ENCODE measurements at regions not wholly inside any gene's neighbourhood (a gene's known extent, or its start where the extent isn't known, plus 50 kb on each side); places are given as distances from the start of the nearest gene placed in this dataset.

GRCh38 chr20:5397393-5397792 lies 80.6 kb upstream of the PROKR2 start:
- dilution Hi-C loops (cut with MboI; ENCODE audit: extremely low pct_ligation_motif_present, low sequenced_read_pairs) = no loop called here
- no peak overlapping the region for H3K9ac ChIP-seq (replicated peaks; ENCODE audit: extremely low read depth, insufficient read depth, low read length)
- no TSS peak for BruUV-seq (replicated peaks)
- no peaks in the 10 kb centered on the region for H3K4me1 ChIP-seq (ENCODE audit: control insufficient read depth, extremely low read depth, insufficient read depth, low read length)
- H3K9me3 ChIP-seq (replicated peaks; ENCODE audit: control insufficient read depth, insufficient read depth, low read length) = no peaks in the 10 kb centered on the region
- no peaks in the 10 kb centered on the region for H4K20me1 ChIP-seq (replicated peaks; ENCODE audit: control insufficient read depth, extremely low read depth, insufficient read depth, low read length)
- H3K9me1 ChIP-seq (replicated peaks; ENCODE audit: control insufficient read depth, extremely low read depth, insufficient read depth, low read length) = no peaks in the 10 kb centered on the region
- no peak for FAIRE-seq
- no peak overlapping the region for H3K4me2 ChIP-seq (ENCODE audit: insufficient read depth, low read length)
- intact Hi-C loops (cut with micrococcal nuclease) = loop anchor here (10.0 kb wide), 1 partner anchor 53 kb away; no protein-coding TSS in a partner anchor
- no peak for DNase-seq (ENCODE audit: low read depth, low spot score)
- H3K4me3 ChIP-seq (replicated peaks in 1 of 3; ENCODE audit: insufficient read depth in 1 of 3, low read depth in 1 of 3, low read length in 3 of 3) = no peak overlapping the region
- H3K36me3 ChIP-seq (ENCODE audit: control insufficient read depth in 2 of 2, extremely low read depth in 1 of 2, insufficient read depth in 2 of 2, low read length in 2 of 2) = no peaks in the 10 kb centered on the region
- TF ChIP-seq JUN (IDR thresholded peaks at IDR 0.05; ENCODE audit: borderline replicate concordance, insufficient read depth, insufficient read length, low read depth) = no peak
- TF ChIP-seq POLR2AphosphoS5 (IDR thresholded peaks at IDR 0.05; ENCODE audit: insufficient read depth, low read depth, low read length) = no peak
- no peak for TF ChIP-seq GATA2 (IDR thresholded peaks at IDR 0.05; ENCODE audit: insufficient read depth, insufficient read length, low read depth, low read length)
- no peak for TF ChIP-seq MAX (IDR thresholded peaks at IDR 0.05; ENCODE audit: insufficient read depth, insufficient read length)
- TF ChIP-seq POLR2A (IDR thresholded peaks at IDR 0.05; ENCODE audit: low read depth, low read length) = no peak
- no peak for TF ChIP-seq FOS (IDR thresholded peaks at IDR 0.05; ENCODE audit: borderline replicate concordance, insufficient read depth, low read length)
- TF ChIP-seq MYC (IDR thresholded peaks at IDR 0.05; ENCODE audit: low read depth, low read length) = no peak
- CTCF ChIA-PET = no interaction called here
- no peak overlapping the region for H2AFZ ChIP-seq (ENCODE audit: low read depth, low read length)
- no peaks in the 10 kb centered on the region for H3K27me3 ChIP-seq (ENCODE audit: control insufficient read depth in 2 of 2, insufficient read depth in 2 of 2, low read length in 2 of 2)
- no peak overlapping the region for H3K27ac ChIP-seq (ENCODE audit: insufficient read depth, low read depth, low read length)
- POLR2A ChIA-PET = no interaction called here
- no peaks in the 10 kb centered on the region for H3K79me2 ChIP-seq (ENCODE audit: control insufficient read depth, insufficient read depth, low read length)

GRCh38 chr20:5395932-5396727 lies 79.4 kb upstream of the PROKR2 start:
- Histone ChIP-seq H3K4me3 (replicated peaks in 1 of 3; ENCODE audit: insufficient read depth in 1 of 3, low read depth in 1 of 3, low read length in 3 of 3) (no peak overlapping the region), H4K20me1 (replicated peaks; ENCODE audit: control insufficient read depth, extremely low read depth, insufficient read depth, low read length) (no peaks in the 10 kb centered on the region), H3K27me3 (ENCODE audit: control insufficient read depth in 2 of 2, insufficient read depth in 2 of 2, low read length in 2 of 2) (peaks cover under 1 to 2% of the 10 kb centered on the region in 2 experiments), H3K79me2 (ENCODE audit: control insufficient read depth, insufficient read depth, low read length) (no peaks in the 10 kb centered on the region), H3K9me1 (replicated peaks; ENCODE audit: control insufficient read depth, extremely low read depth, insufficient read depth, low read length) (no peaks in the 10 kb centered on the region), H3K9ac (replicated peaks; ENCODE audit: extremely low read depth, insufficient read depth, low read length) (no peak overlapping the region), H2AFZ (ENCODE audit: low read depth, low read length) (no peak overlapping the region), H3K4me1 (ENCODE audit: control insufficient read depth, extremely low read depth, insufficient read depth, low read length) (no peaks in the 10 kb centered on the region), H3K27ac (ENCODE audit: insufficient read depth, low read depth, low read length) (no peak overlapping the region), H3K4me2 (ENCODE audit: insufficient read depth, low read length) (no peak overlapping the region), H3K9me3 (replicated peaks; ENCODE audit: control insufficient read depth, insufficient read depth, low read length) (no peaks in the 10 kb centered on the region), H3K36me3 (ENCODE audit: control insufficient read depth in 2 of 2, extremely low read depth in 1 of 2, insufficient read depth in 2 of 2, low read length in 2 of 2) (no peaks in the 10 kb centered on the region)
- ChIA-PET POLR2A (no interaction called here), CTCF (no interaction called here)
- dilution Hi-C loops (cut with MboI; ENCODE audit: extremely low pct_ligation_motif_present, low sequenced_read_pairs) (no loop called here), intact Hi-C loops (cut with micrococcal nuclease) (loop anchor here (10.0 kb wide), 1 partner anchor 51 kb away; no protein-coding TSS in a partner anchor)
- no TSS peak for BruUV-seq (replicated peaks)
- no peak for DNase-seq (ENCODE audit: low read depth, low spot score)
- FAIRE-seq = no peak
- TF ChIP-seq CTCF (IDR thresholded peaks at IDR 0.05; ENCODE audit: extremely low read depth in 1 of 2, insufficient read depth in 1 of 2, low read depth in 1 of 2, low read length in 2 of 2) (no peak), FOS (IDR thresholded peaks at IDR 0.05; ENCODE audit: borderline replicate concordance, insufficient read depth, low read length) (no peak), MAX (IDR thresholded peaks at IDR 0.05; ENCODE audit: insufficient read depth, insufficient read length) (no peak), POLR2A (IDR thresholded peaks at IDR 0.05; ENCODE audit: low read depth, low read length) (no peak), POLR2AphosphoS5 (IDR thresholded peaks at IDR 0.05; ENCODE audit: insufficient read depth, low read depth, low read length) (no peak), JUN (IDR thresholded peaks at IDR 0.05; ENCODE audit: borderline replicate concordance, insufficient read depth, insufficient read length, low read depth) (no peak)
